ENCODE measurements at regions not wholly inside any gene's neighbourhood (a gene's known extent, or its start where the extent isn't known, plus 50 kb on each side); places are given as distances from the start of the nearest gene placed in this dataset.

GRCh38 chr6:7042056-7042653 lies 65.6 kb upstream of the RREB1 start (continued):
- no peak for TF ChIP-seq ZNF398 (CRISPR knock-in tag; IDR thresholded peaks at IDR 0.05)
- no peak for TF ChIP-seq ZBED1 (IDR thresholded peaks at IDR 0.05)
- no peak for TF ChIP-seq BRCA1 (IDR thresholded peaks at IDR 0.05)
- TF ChIP-seq BRCA1 (CRISPR knock-in tag; IDR thresholded peaks at IDR 0.05) = no peak
- no peak for TF ChIP-seq GABPB1 (CRISPR knock-in tag; IDR thresholded peaks at IDR 0.05)
- no peak for TF ChIP-seq WHSC1 (IDR thresholded peaks at IDR 0.05; ENCODE audit: low read length)
- TF ChIP-seq ZNF384 (IDR thresholded peaks at IDR 0.05; ENCODE audit: low read depth, low read length) = no peak
- no peak for TF ChIP-seq RNF219 (CRISPR knock-in tag; IDR thresholded peaks at IDR 0.05)
- TF ChIP-seq ZNF407 (IDR thresholded peaks at IDR 0.05; ENCODE audit: low read depth) = no peak
- TF ChIP-seq ELF1 (tag; IDR thresholded peaks at IDR 0.05) = peak; percentile 95
- no peak for TF ChIP-seq GTF2F1 (IDR thresholded peaks at IDR 0.05; ENCODE audit: low read depth, low read length)
- TF ChIP-seq ZNF584 (CRISPR knock-in tag; IDR thresholded peaks at IDR 0.05; ENCODE audit: low read depth) = peak; percentile 79; the same call in 1 of the 2 replicates
- no peak for TF ChIP-seq ZNF695 (CRISPR knock-in tag; IDR thresholded peaks at IDR 0.05)
- TF ChIP-seq CHCHD3 (CRISPR knock-in tag; IDR thresholded peaks at IDR 0.05) = no peak
- no peak for TF ChIP-seq L3MBTL2 (IDR thresholded peaks at IDR 0.05)
- no peak for TF ChIP-seq ATF7 (IDR thresholded peaks at IDR 0.05)

Measured in K562 (cell line).